Pancreas (tissue), 10 donors: ENCODE measurements at regions not wholly inside any gene's neighbourhood (a gene's known extent, or its start where the extent isn't known, plus 50 kb on each side); places are given as distances from the start of the nearest gene placed in this dataset.

ENCODE experiments used
- ATAC-seq, 4 donors: fragments of 200-7000 bp; cut with Tn5 transposase; one replicate each; pipeline versions ENCODE4 v1.8.0 to v1.9.1; 2020; ENCODE audit warnings: mild to moderate bottlenecking in 4 of 4, moderate library complexity in 4 of 4
- DNase-seq, 6 donors: peaks; one replicate each; pipeline ENCODE4 v3.0.0-alpha.2; 2020
- FAIRE-seq: peaks from 2 replicates; lab custom pipeline; 2012; peaks lifted over from hg19 to GRCh38; lab: Jason Lieb, UNC
- H3K27ac ChIP-seq, 4 donors: fragments of 200-600 bp; sonication (generic); 1 replicate in 3 of 4; 2 replicates in 1 of 4; pipeline versions ENCODE4 v1.5.0 to v1.8.0; 2020
- H3K27me3 ChIP-seq, 4 donors: fragments of 200-600 bp; one replicate each; pipeline ENCODE4 v1.8.0; 2021
- H3K36me3 ChIP-seq, 3 donors: fragments of 200-600 bp; sonication (generic) in 1 of 3; one replicate each; pipeline versions ENCODE4 v1.5.0 to v1.8.0; 2020 to 2021
- H3K4me1 ChIP-seq, 3 donors: fragments of 200-600 bp; one replicate each; pipeline ENCODE4 v1.8.0; 2021
- H3K4me3 ChIP-seq, 4 donors: fragments of 200-600 bp; sonication (generic) in 2 of 4; one replicate each; pipeline versions ENCODE4 v1.5.0 to v1.8.0; 2020 to 2021
- H3K9me3 ChIP-seq, 4 donors: fragments of 200-600 bp; one replicate each; pipeline ENCODE4 v1.8.0; 2021
- CTCF ChIP-seq, 4 donors: fragments of 200-600 bp; sonication (generic) in 3 of 4; IDR thresholded peaks; one replicate each; pipeline versions ENCODE4 v1.5.0 to v1.8.0; 2021; ENCODE audit warnings: antibody characterized with exemption in 4 of 4
- WGBS, 2 donors: extraction: QIAGEN DNeasy Blood & Tissue Kit; methylation state at CpG; one replicate each; pipeline ENCODE4 v1.1.7; 2013; 5-methylcytosine and 5-hydroxymethylcytosine counted together
- intact Hi-C, 3 donors: fragments of 100-400 bp; cut with DNase I; formaldehyde crosslinking; loops; one replicate each; pipeline versions ENCODE4 v1.11.1 to v1.14.2; 2022
- donor health status: healthy with polysubstance abuse.
- donor health status: DM: no; HTN: no; CAD: no; lungs with moderate emphysema.
- donor health status: DM: no; HTN: no; CAD: no.
- donor health status: control.
- donor health status: control.
- donor health status: Bipolar disorder and iron deficiency.
- donor health status: DM: yes; HTN: yes; CAD: no.
- donor health status: DM: no; HTN: no; CAD: no.
- donor health status: DM: no; HTN: no; CAD: no.
- donor health status: DM: yes; HTN: yes; CAD: no.

GRCh38 chr16:17759451-17760390 is 289.0 kb upstream of the XYLT1 start:
- FAIRE-seq (no peak), ATAC-seq (no peak), DNase-seq (no peak)
- Histone ChIP-seq H3K27ac (no peak overlapping the region), H3K36me3 (no peaks in the 10 kb centered on the region), H3K27me3 (no peaks in the 10 kb centered on the region), H3K4me1 (no peaks in the 10 kb centered on the region), H3K9me3 (peaks cover 0 to 4% (median 0%) of the 10 kb centered on the region in 4 donors), H3K4me3 (no peak overlapping the region)
- no peak for TF ChIP-seq CTCF (IDR thresholded peaks at IDR 0.05)
- intact Hi-C loops: no loop called here
- 51 to 57% methylated on average over 9 of the region's 9 CpGs for WGBS, 2 donors

GRCh38 chr16:17757808-17758207 is 287.0 kb upstream of the XYLT1 start:
- Histone ChIP-seq H3K27ac (no peak overlapping the region), H3K36me3 (no peaks in the 10 kb centered on the region), H3K4me3 (no peak overlapping the region), H3K4me1 (no peaks in the 10 kb centered on the region), H3K27me3 (no peaks in the 10 kb centered on the region), H3K9me3 (peaks cover 0 to 4% (median 0%) of the 10 kb centered on the region in 4 donors)
- no peak for FAIRE-seq
- TF ChIP-seq CTCF (IDR thresholded peaks at IDR 0.05): no peak
- intact Hi-C loops: no loop called here
- ATAC-seq: no peak
- no peak for DNase-seq
- WGBS, 2 donors: 43% methylated on average over 4 of the region's 4 CpGs

GRCh38 chr16:17755158-17755557 is 284.4 kb upstream of the XYLT1 start:
- no peak for TF ChIP-seq CTCF (IDR thresholded peaks at IDR 0.05)
- Histone ChIP-seq H3K36me3 (no peaks in the 10 kb centered on the region), H3K4me1 (no peaks in the 10 kb centered on the region), H3K27me3 (no peaks in the 10 kb centered on the region), H3K27ac (no peak overlapping the region), H3K9me3 (no peaks in the 10 kb centered on the region), H3K4me3 (no peak overlapping the region)
- intact Hi-C loops: no loop called here
- FAIRE-seq (no peak), DNase-seq (no peak), ATAC-seq (no peak)
- WGBS, 2 donors: 49 to 81% methylated on average over 1 of the region's 1 CpG

- H3K36me3 ChIP-seq: no peaks in the 10 kb centered on the region
- no peak for ATAC-seq
- no peak overlapping the region for H3K4me3 ChIP-seq
- no peaks in the 10 kb centered on the region for H3K9me3 ChIP-seq
- H3K4me1 ChIP-seq: no peaks in the 10 kb centered on the region
- H3K27ac ChIP-seq: no peak overlapping the region
- no peak for DNase-seq
- peaks cover 0 to 5% (median 0%) of the 10 kb centered on the region in 4 donors for H3K27me3 ChIP-seq
- no peak for FAIRE-seq
- no peak for TF ChIP-seq CTCF (IDR thresholded peaks at IDR 0.05)
- WGBS, 2 donors: 44 to 59% methylated on average over 6 of the region's 6 CpGs
- intact Hi-C loops: no loop called here
Measured at GRCh38 chr16:17753434-17753833, 282.7 kb upstream of the XYLT1 start.

- ATAC-seq (no peak), FAIRE-seq (no peak), DNase-seq (no peak)
- Histone ChIP-seq H3K4me3 (no peak overlapping the region), H3K27me3 (peaks cover 0 to 5% (median 0%) of the 10 kb centered on the region in 4 donors), H3K4me1 (no peaks in the 10 kb centered on the region), H3K9me3 (no peaks in the 10 kb centered on the region), H3K36me3 (no peaks in the 10 kb centered on the region), H3K27ac (no peak overlapping the region)
- WGBS, 2 donors: 93 to 98% methylated on average over 1 of the region's 1 CpG
- no peak for TF ChIP-seq CTCF (IDR thresholded peaks at IDR 0.05)
- intact Hi-C loops: no loop called here
Measured at GRCh38 chr16:17749706-17750105, 278.9 kb upstream of the XYLT1 start.
